DND-41 (cell line): ENCODE measurements at regions not wholly inside any gene's neighbourhood (a gene's known extent, or its start where the extent isn't known, plus 50 kb on each side); places are given as distances from the start of the nearest gene placed in this dataset.

Experiments used
- EZH2 ChIP-seq: IDR thresholded peaks from 3 replicates; pipeline ENCODE4 v1.6.1; 2012; ENCODE audit warnings: borderline replicate concordance, low read depth, mild to moderate bottlenecking, moderate library complexity, low read length, inconsistent platforms; ENCODE audit not compliant: severe bottlenecking
- TF ChIP-seq, protein P1 (sequence below): IDR thresholded peaks from 2 replicates; pipeline ENCODE4 v1.5.1; 2012; ENCODE audit warnings: borderline replicate concordance, low read length, moderate library complexity, mild to moderate bottlenecking; ENCODE audit not compliant: poor library complexity, severe bottlenecking; ENCODE audit errors: extremely low read depth

DNA sequence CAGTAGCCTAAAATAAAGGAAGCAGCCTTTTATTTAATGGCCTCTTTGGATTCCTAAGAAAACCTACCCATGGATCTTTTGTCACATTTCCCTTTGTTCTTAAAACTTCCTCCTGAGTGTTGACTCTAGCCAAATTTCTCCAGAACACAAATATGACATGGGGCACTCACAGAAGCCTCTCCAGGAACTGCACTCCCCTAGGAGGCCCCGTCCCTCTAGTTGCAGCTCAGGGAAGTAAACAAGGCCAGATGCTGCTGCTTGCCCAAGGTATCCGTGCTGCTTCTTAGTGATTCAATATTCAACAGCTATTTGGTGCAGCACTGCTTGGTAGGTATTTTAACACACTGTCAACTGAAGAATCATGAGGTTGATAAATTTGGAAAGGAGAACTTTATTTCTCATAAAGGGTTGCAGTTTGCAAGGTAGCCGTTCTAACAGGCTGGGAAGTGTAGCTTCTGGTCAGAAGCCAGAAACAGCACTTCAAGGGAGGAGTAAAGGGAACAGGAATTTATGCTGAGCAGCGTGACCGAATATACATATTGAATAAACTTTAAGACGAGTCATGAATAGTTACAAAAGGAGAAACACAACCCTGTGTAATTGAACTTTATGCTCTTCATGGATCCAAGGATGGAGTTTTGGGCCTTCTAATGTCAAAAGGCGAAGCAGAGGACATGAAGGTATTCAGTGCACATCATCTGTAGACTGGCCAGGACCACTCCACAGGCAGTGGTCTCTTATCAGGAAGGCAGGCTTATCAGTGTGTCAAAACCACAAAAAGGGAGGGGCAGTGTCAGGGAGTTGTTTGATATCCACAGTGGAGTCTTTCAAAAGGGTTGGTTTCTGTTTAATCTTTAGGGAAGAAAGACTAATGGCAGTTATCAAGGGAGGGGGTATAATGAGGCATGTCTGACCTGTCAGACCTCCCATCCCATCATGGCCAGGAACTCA, 63.3 kb downstream of the CD24 start:
- TF ChIP-seq, protein P1, sequence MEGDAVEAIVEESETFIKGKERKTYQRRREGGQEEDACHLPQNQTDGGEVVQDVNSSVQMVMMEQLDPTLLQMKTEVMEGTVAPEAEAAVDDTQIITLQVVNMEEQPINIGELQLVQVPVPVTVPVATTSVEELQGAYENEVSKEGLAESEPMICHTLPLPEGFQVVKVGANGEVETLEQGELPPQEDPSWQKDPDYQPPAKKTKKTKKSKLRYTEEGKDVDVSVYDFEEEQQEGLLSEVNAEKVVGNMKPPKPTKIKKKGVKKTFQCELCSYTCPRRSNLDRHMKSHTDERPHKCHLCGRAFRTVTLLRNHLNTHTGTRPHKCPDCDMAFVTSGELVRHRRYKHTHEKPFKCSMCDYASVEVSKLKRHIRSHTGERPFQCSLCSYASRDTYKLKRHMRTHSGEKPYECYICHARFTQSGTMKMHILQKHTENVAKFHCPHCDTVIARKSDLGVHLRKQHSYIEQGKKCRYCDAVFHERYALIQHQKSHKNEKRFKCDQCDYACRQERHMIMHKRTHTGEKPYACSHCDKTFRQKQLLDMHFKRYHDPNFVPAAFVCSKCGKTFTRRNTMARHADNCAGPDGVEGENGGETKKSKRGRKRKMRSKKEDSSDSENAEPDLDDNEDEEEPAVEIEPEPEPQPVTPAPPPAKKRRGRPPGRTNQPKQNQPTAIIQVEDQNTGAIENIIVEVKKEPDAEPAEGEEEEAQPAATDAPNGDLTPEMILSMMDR, result no peak
- no peak for TF ChIP-seq EZH2
